Endodermal cell (in vitro differentiated cells): ENCODE measurements at regions not wholly inside any gene's neighbourhood (a gene's known extent, or its start where the extent isn't known, plus 50 kb on each side); places are given as distances from the start of the nearest gene placed in this dataset.

ENCODE experiments used
- DNase-seq: peaks from one replicate; pipeline ENCODE4 v3.0.0-alpha.2; 2017
- H3K27ac ChIP-seq: 2 replicates; pipeline ENCODE4 v1.5.1; 2013; ENCODE audit warnings: mild to moderate bottlenecking, low read depth, low read length, moderate library complexity
- H3K27me3 ChIP-seq: 2 replicates; pipeline ENCODE4 v1.6.1; 2013; ENCODE audit warnings: mild to moderate bottlenecking, low read length, moderate library complexity; ENCODE audit not compliant: insufficient read depth, control insufficient read depth, poor library complexity, severe bottlenecking
- H3K36me3 ChIP-seq: 2 replicates; pipeline ENCODE4 v1.7.0; 2013; ENCODE audit warnings: mild to moderate bottlenecking, low read length, moderate library complexity; ENCODE audit not compliant: control insufficient read depth, insufficient read depth
- H3K4me1 ChIP-seq: one replicate; pipeline ENCODE4 v1.7.0; 2013; ENCODE audit warnings: low read length; ENCODE audit not compliant: control insufficient read depth, insufficient read depth
- H3K4me3 ChIP-seq: 2 replicates; pipeline ENCODE4 v1.5.1; 2013; ENCODE audit warnings: mild to moderate bottlenecking, low read length, moderate library complexity
- H3K9ac ChIP-seq: 2 replicates; pipeline ENCODE4 v1.6.1; 2013; ENCODE audit warnings: mild to moderate bottlenecking, low read length, moderate library complexity; ENCODE audit not compliant: poor library complexity, severe bottlenecking; ENCODE audit errors: extremely low read depth
- H3K9me3 ChIP-seq: 2 replicates; pipeline ENCODE4 v1.6.1; 2013; ENCODE audit warnings: mild to moderate bottlenecking, low read length, moderate library complexity; ENCODE audit not compliant: control insufficient read depth
- H3K27ac Mint-ChIP-seq: 2 replicates; pipeline ENCODE4 v1.8.0; 2020; ENCODE audit warnings: mixed read lengths
- H3K27me3 Mint-ChIP-seq: 2 replicates; pipeline ENCODE4 v1.8.0; 2021; ENCODE audit warnings: mild to moderate bottlenecking, mixed read lengths; ENCODE audit not compliant: insufficient read depth
- H3K36me3 Mint-ChIP-seq: 2 replicates; pipeline ENCODE4 v1.8.0; 2020; ENCODE audit warnings: low read depth, mixed read lengths
- H3K4me1 Mint-ChIP-seq: 2 replicates; pipeline ENCODE4 v1.8.0; 2020; ENCODE audit warnings: mixed read lengths
- H3K4me3 Mint-ChIP-seq: 2 replicates; pipeline ENCODE4 v1.8.0; 2020; ENCODE audit warnings: mild to moderate bottlenecking, moderate library complexity, mixed read lengths
- H3K9me3 Mint-ChIP-seq: 2 replicates; pipeline ENCODE4 v1.8.0; 2020; ENCODE audit warnings: mild to moderate bottlenecking, mixed read lengths
- WGBS, 2 experiments: methylation state at CpG; one replicate each; pipeline versions ENCODE4 v1.1.5 to v1.1.7; 2013; ENCODE audit warnings: missing lambda C conversion rate in 2 of 2, mixed read lengths in 1 of 2; ENCODE audit not compliant: insufficient coverage in 1 of 2, insufficient read length in 1 of 2; 5-methylcytosine and 5-hydroxymethylcytosine counted together
- TF ChIP-seq, protein P1 (sequence below): fragments of 200-600 bp; sonication (generic); conservative IDR thresholded peaks from 2 replicates; pipeline ENCODE4 v1.5.0; 2021; ENCODE audit warnings: antibody characterized with exemption, mild to moderate bottlenecking

GRCh38 chr3:29033511-29033910 lies 247.4 kb upstream of the RBMS3 start:
- TF ChIP-seq, protein P1, sequence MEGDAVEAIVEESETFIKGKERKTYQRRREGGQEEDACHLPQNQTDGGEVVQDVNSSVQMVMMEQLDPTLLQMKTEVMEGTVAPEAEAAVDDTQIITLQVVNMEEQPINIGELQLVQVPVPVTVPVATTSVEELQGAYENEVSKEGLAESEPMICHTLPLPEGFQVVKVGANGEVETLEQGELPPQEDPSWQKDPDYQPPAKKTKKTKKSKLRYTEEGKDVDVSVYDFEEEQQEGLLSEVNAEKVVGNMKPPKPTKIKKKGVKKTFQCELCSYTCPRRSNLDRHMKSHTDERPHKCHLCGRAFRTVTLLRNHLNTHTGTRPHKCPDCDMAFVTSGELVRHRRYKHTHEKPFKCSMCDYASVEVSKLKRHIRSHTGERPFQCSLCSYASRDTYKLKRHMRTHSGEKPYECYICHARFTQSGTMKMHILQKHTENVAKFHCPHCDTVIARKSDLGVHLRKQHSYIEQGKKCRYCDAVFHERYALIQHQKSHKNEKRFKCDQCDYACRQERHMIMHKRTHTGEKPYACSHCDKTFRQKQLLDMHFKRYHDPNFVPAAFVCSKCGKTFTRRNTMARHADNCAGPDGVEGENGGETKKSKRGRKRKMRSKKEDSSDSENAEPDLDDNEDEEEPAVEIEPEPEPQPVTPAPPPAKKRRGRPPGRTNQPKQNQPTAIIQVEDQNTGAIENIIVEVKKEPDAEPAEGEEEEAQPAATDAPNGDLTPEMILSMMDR = no peak

DNA sequence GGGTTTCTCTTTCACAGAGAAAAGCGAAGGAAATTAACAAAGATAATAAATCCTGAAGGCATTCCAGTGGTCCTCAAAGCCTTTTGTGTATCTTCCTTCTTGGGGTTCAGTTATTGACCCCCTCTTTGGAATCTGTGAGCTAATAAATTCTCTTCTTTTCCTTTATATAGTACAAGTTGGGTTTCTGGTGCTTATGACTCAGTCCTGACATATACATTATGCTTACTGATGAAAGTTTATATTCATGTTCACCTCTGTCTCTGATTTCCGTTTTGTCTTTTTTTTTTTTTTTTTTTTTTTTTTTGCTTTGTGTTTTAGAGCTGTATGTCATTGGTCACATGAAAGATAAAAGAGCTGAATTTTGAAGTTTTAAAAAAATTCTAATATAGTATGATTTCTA lies 230.7 kb upstream of the RBMS3 start:
- Histone ChIP-seq H3K9ac (no peak overlapping the region), H3K36me3 (no peaks in the 10 kb centered on the region), H3K4me1 (no peaks in the 10 kb centered on the region), H3K27me3 (no peaks in the 10 kb centered on the region), H3K27ac (no peak overlapping the region), H3K9me3 (no peaks in the 10 kb centered on the region), H3K4me3 (no peak overlapping the region)
- no peak overlapping the region for H3K4me3 Mint-ChIP-seq
- H3K36me3 Mint-ChIP-seq = no peaks in the 10 kb centered on the region
- H3K4me1 Mint-ChIP-seq = no peaks in the 10 kb centered on the region
- no peak for DNase-seq
- no peaks in the 10 kb centered on the region for H3K27me3 Mint-ChIP-seq
- peaks cover 13% of the 10 kb centered on the region for H3K9me3 Mint-ChIP-seq
- 72 to 100% methylated on average over 1 to 2 of the region's 2 CpGs for WGBS, 2 experiments
- TF ChIP-seq, protein P1 = no peak
- no peak overlapping the region for H3K27ac Mint-ChIP-seq

More at GRCh38 chr3:29033511-29033910, 247.4 kb upstream of the RBMS3 start:
- Histone ChIP-seq H3K4me3 (no peak overlapping the region), H3K27me3 (no peaks in the 10 kb centered on the region), H3K9me3 (no peaks in the 10 kb centered on the region), H3K9ac (no peak overlapping the region), H3K27ac (no peak overlapping the region), H3K36me3 (no peaks in the 10 kb centered on the region), H3K4me1 (no peaks in the 10 kb centered on the region)
- H3K27ac Mint-ChIP-seq = no peak overlapping the region
- no peaks in the 10 kb centered on the region for H3K27me3 Mint-ChIP-seq
- DNase-seq = no peak
- no peak overlapping the region for H3K4me3 Mint-ChIP-seq
- H3K4me1 Mint-ChIP-seq = no peaks in the 10 kb centered on the region
- no peaks in the 10 kb centered on the region for H3K9me3 Mint-ChIP-seq
- 97% methylated on average over 3 of the region's 3 CpGs; no CpG with 5 or more reads in 1 of the 2 experiments for WGBS, 2 experiments
- H3K36me3 Mint-ChIP-seq = no peaks in the 10 kb centered on the region

DNA sequence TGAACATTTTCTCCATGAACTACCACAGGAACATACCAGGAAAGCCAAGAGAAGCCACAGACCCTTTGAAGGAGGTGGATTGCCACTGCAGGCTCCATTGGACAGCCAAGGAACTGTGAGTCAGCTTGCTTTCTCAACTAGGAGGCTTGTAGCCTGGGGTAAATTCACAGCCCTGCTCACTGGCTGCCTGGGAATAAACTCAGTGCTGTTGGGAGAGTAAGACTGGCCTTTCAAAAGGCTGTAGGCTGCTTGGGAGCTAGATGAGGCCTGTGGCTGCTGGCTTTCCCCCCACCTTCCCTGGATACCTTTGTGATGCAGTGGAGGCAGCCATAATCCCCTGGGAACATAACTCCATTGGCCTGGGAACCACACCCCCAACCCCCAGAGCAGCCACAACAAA lies 223.5 kb upstream of the RBMS3 start:
- Histone ChIP-seq H3K27me3 (no peaks in the 10 kb centered on the region), H3K27ac (no peak overlapping the region), H3K4me3 (no peak overlapping the region), H3K36me3 (no peaks in the 10 kb centered on the region), H3K9me3 (no peaks in the 10 kb centered on the region), H3K9ac (no peak overlapping the region), H3K4me1 (no peaks in the 10 kb centered on the region)
- TF ChIP-seq, protein P1 = no peak
- DNase-seq = no peak
- no peaks in the 10 kb centered on the region for H3K27me3 Mint-ChIP-seq
- no peaks in the 10 kb centered on the region for H3K4me1 Mint-ChIP-seq
- no peak overlapping the region for H3K4me3 Mint-ChIP-seq
- peaks cover 22% of the 10 kb centered on the region for H3K9me3 Mint-ChIP-seq
- H3K36me3 Mint-ChIP-seq = no peaks in the 10 kb centered on the region
- H3K27ac Mint-ChIP-seq = peak overlapping the region; percentile 29
